Fibroblast of lung (primary cell): ENCODE measurements at regions not wholly inside any gene's neighbourhood (a gene's known extent, or its start where the extent isn't known, plus 50 kb on each side); places are given as distances from the start of the nearest gene placed in this dataset.

Experiments used
- CTCF ChIP-seq, 2 donors: IDR thresholded peaks in 1 of 2; conservative IDR thresholded peaks in 1 of 2; 1 replicate in 1 of 2; 2 replicates in 1 of 2; pipeline ENCODE4 v1.5.1; 2011 to 2012; ENCODE audit warnings: low read length in 2 of 2, control low read depth in 1 of 2, inconsistent platforms in 1 of 2, low read depth in 1 of 2, mild to moderate bottlenecking in 1 of 2
- EZH2 ChIP-seq: IDR thresholded peaks from 2 replicates; pipeline ENCODE4 v1.5.1; 2012; ENCODE audit warnings: low read length, control low read depth, mild to moderate bottlenecking; ENCODE audit errors: missing control alignments

DNA sequence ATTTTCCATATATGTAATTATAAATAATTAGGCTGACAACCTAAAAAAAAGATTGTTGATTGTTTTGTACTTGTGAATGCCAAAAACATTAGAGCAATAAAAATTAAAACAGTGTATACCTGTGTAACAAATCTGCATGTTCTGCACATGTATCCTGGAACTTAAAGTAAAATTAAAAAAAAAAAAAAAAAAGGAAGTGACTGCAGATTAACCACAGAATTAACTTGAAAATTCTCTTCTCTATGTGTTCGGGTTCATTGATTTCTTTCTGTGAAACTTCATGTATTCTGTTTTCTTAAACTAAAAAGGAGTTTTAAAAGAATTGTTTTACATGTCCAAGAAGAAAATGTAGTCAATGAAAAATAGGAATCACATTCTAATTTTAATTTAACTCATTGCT, 95.7 kb downstream of the FASLG start:
- TF ChIP-seq CTCF (conservative IDR thresholded peaks at IDR 0.05 in 1 of 2, IDR thresholded peaks at IDR 0.05 in 1 of 2; ENCODE audit: low read depth in 1 of 2, low read length in 2 of 2) (no peak), EZH2 (no peak)
